ENCODE measurements at regions not wholly inside any gene's neighbourhood (a gene's known extent, or its start where the extent isn't known, plus 50 kb on each side); places are given as distances from the start of the nearest gene placed in this dataset.

- no peak for DNase-seq (ENCODE audit: low read depth in 1 of 2, low spot score in 1 of 2)
These were observed 76.4 kb downstream of the CXXC4 start for GRCh38 chr4:104418286-104418685.

- DNase-seq (ENCODE audit: low read depth in 1 of 2, low spot score in 1 of 2), result no peak
These were observed 77.3 kb downstream of the CXXC4 start for GRCh38 chr4:104417357-104417882.

GRCh38 chr4:104416725-104417356 is 77.9 kb downstream of the CXXC4 start:
- no peak for DNase-seq (ENCODE audit: low read depth in 1 of 2, low spot score in 1 of 2)

GRCh38 chr4:104413487-104413886 is 81.2 kb downstream of the CXXC4 start:
- no peak for DNase-seq (ENCODE audit: low read depth in 1 of 2, low spot score in 1 of 2)

GRCh38 chr4:104412344-104412743 is 82.3 kb downstream of the CXXC4 start:
- DNase-seq (ENCODE audit: low read depth in 1 of 2, low spot score in 1 of 2), result no peak

- no peak for DNase-seq (ENCODE audit: low read depth in 1 of 2, low spot score in 1 of 2)
These were observed 83.2 kb downstream of the CXXC4 start for GRCh38 chr4:104411502-104411901.

- DNase-seq (ENCODE audit: low read depth in 1 of 2, low spot score in 1 of 2), result no peak
These were observed 85.8 kb downstream of the CXXC4 start for GRCh38 chr4:104408878-104409277.

GRCh38 chr4:104404361-104404760 is 90.3 kb downstream of the CXXC4 start:
- no peak for DNase-seq (ENCODE audit: low read depth in 1 of 2, low spot score in 1 of 2)

- DNase-seq (ENCODE audit: low read depth in 1 of 2, low spot score in 1 of 2), result no peak
These were observed 99.5 kb downstream of the CXXC4 start for GRCh38 chr4:104395168-104395614.

GRCh38 chr4:104394406-104395167 is 100.1 kb downstream of the CXXC4 start:
- no peak for DNase-seq (ENCODE audit: low read depth in 1 of 2, low spot score in 1 of 2)

GRCh38 chr4:104393655-104394324 is 100.9 kb downstream of the CXXC4 start:
- no peak for DNase-seq (ENCODE audit: low read depth in 1 of 2, low spot score in 1 of 2)

- DNase-seq (ENCODE audit: low read depth in 1 of 2, low spot score in 1 of 2), result no peak
These were observed 109.0 kb downstream of the CXXC4 start for GRCh38 chr4:104385713-104386112.

DNA sequence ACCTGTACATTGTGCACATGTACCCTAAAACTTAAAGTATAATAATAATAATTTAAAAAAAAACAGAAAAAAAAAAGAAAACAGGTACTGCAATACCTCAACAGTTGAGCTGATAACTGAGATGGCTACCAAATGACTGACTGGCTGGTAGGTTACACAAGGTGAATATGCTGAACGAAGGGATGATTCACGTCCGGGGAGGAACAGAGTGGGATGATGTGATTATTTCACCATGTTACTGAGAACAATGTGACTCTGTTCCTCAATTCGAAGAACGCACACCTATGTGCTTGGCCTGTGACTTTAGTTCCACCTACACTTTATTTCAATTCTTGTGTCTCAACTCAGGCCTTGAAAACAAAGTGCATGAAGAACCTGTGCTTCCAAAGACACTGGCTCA is 111.7 kb downstream of the CXXC4 start:
- no peak for DNase-seq (ENCODE audit: low read depth in 1 of 2, low spot score in 1 of 2)

- DNase-seq (ENCODE audit: low read depth in 1 of 2, low spot score in 1 of 2), result no peak
These were observed 113.0 kb downstream of the CXXC4 start for GRCh38 chr4:104381729-104382128.

GRCh38 chr4:104365618-104366017 is 129.1 kb downstream of the CXXC4 start:
- DNase-seq (ENCODE audit: low read depth in 1 of 2, low spot score in 1 of 2), result no peak

DNA sequence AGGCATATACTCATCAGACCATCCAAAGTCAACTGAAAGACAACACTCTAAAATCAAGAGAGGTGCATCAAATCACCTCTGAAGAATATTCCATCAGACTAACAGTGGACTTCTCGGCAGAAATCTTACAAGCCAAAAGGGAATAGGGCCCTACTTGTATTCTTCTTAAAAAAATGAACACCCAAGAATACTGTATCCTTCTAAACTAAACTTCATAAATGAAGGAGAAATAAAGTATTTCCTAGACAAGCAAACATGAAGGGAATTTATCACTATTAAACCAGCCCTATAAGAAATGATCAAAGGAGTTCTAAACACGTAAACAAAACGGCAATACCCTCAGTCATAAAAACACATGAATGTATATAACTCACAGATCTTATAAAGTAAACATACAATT is 141.2 kb downstream of the CXXC4 start:
- DNase-seq (ENCODE audit: low read depth in 1 of 2, low spot score in 1 of 2), result no peak

DNA sequence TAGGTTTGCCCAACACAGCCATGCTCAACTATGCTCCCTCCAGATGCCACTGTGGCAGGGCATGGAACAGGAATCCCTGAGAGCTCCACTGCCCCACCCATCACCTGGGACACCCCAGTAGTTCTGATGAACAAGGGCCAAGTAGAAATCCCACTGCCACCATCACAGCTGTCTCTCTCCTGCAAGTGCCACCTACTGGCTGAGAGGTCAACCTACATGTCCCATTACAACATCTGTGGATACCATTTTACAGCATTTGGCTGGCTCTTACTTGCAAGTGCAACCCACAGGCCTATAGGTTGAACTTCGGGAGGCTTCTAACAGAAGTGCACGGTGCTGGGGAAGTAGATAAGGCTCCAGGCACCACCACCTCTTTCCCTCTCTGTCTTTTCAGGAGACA is 142.5 kb downstream of the CXXC4 start:
- no peak for DNase-seq (ENCODE audit: low read depth in 1 of 2, low spot score in 1 of 2)

DNA sequence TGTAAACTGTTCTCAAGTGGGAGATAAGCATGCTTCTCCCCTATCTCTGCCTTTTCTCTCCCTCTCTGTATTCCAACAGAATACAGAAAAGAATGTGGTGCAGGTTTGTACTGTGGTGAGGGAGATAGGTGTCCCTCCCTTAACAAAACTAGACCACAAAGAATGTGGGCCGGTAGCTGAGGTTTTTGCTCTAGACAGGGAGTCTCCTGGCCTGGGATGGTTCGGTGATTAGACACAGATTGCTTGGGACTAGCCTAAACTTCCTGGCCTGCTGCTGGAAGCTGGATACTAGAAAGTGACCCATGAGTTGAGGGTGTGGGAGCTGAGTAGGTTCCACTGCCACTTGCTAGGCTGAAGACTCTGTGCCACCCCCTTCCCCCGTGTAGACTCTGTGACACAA is 143.0 kb downstream of the CXXC4 start:
- no peak for DNase-seq (ENCODE audit: low read depth in 1 of 2, low spot score in 1 of 2)

- DNase-seq (ENCODE audit: low read depth in 1 of 2, low spot score in 1 of 2), result no peak
These were observed 149.0 kb downstream of the CXXC4 start for GRCh38 chr4:104345598-104346242.

DNA sequence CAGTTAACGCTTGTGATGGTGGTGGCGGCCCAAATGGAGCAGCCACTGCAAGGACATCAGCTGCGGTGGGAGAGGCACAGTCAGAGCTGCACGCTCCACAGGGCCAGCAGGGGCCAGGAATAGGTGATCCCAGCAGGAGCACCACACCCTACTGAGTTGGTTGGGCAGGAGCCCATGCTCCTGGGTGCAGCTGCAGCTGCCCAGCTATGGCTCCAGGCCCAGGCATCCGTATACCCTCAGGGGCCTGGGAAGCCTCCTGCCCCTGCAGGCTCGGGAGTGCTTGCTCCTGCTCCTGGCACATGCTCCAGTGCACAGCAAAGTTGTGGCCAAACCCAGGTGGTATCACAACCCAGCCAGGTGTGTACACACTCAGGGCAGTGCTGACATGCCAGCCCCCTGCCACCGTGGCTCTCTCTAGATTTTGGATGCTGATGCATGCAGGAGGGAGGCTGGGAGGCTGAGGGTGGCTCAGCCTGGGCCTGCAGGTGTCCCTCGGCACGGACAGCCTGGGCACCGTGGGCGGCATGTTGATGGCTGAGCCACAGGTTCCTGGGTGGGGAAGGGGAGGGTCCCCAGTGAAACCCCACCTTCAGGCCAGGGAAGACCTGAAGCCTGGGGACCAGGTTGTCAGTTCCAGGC is 150.2 kb downstream of the CXXC4 start:
- no peak for DNase-seq (ENCODE audit: low read depth in 1 of 2, low spot score in 1 of 2)

DNA sequence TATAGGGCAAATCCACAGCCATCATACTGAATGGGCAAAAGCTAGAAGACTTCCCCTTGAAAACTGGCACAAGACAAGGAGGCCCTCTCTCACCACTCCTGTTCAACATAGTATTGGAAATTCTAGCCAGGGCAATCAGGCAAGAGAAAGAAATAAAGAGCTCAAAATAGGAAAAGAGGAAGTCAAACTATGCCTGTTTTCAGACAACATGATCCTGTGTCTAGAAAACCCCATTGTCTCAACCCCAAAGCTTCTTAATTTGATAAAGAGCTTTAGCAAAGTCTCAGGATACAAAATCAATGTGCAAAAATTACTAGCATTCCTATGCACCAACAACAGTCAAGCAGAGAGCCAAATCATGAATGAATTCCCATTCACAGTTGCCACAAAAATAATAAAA is 160.3 kb downstream of the CXXC4 start:
- DNase-seq (ENCODE audit: low read depth in 1 of 2, low spot score in 1 of 2), result no peak

Data from activated CD4-positive, alpha-beta T cell treated with anti-CD3 and anti-CD28 coated beads, Interleukin-2, amount 50 U/mL, for 24 hours (primary cell).